Lower leg skin (tissue), 3 donors: ENCODE measurements at regions not wholly inside any gene's neighbourhood (a gene's known extent, or its start where the extent isn't known, plus 50 kb on each side); places are given as distances from the start of the nearest gene placed in this dataset.

Source experiments
- POLR2A ChIP-seq, 2 donors: fragments of 450-650 bp; IDR thresholded peaks; one replicate each; pipeline ENCODE4 v1.6.1; 2016 to 2017; ENCODE audit warnings: antibody characterized with exemption in 2 of 2, mild to moderate bottlenecking in 1 of 2, moderate library complexity in 1 of 2
- TF ChIP-seq, protein P1 (sequence below), 3 donors: fragments of 450-650 bp; IDR thresholded peaks; one replicate each; pipeline ENCODE4 v1.5.1; 2016; ENCODE audit warnings: antibody characterized with exemption in 3 of 3, mild to moderate bottlenecking in 3 of 3, moderate library complexity in 2 of 3

DNA sequence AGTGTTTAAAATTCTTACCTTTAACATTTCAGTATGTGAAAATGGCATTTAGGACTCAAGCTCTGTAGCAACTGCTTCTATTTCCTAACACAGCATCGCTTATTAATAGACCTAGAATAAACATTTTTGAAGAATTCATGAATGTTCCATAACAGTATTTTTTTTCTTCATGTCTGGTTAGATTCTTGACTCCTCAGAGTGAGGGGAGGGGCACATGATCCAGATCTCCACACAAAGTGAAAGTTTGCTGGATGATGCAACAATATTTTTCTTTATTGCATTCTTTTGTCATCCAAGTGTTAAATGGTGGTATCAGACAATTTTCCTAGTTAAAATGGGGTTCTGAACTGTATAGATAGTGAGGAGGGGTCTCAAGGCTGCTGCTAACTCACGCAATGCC is 130.8 kb upstream of the MAN2A1 start:
- no peak for TF ChIP-seq POLR2A (IDR thresholded peaks at IDR 0.05)
- TF ChIP-seq, protein P1, sequence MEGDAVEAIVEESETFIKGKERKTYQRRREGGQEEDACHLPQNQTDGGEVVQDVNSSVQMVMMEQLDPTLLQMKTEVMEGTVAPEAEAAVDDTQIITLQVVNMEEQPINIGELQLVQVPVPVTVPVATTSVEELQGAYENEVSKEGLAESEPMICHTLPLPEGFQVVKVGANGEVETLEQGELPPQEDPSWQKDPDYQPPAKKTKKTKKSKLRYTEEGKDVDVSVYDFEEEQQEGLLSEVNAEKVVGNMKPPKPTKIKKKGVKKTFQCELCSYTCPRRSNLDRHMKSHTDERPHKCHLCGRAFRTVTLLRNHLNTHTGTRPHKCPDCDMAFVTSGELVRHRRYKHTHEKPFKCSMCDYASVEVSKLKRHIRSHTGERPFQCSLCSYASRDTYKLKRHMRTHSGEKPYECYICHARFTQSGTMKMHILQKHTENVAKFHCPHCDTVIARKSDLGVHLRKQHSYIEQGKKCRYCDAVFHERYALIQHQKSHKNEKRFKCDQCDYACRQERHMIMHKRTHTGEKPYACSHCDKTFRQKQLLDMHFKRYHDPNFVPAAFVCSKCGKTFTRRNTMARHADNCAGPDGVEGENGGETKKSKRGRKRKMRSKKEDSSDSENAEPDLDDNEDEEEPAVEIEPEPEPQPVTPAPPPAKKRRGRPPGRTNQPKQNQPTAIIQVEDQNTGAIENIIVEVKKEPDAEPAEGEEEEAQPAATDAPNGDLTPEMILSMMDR (IDR thresholded peaks at IDR 0.05) = no peak
